ENCODE measurements at regions not wholly inside any gene's neighbourhood (a gene's known extent, or its start where the extent isn't known, plus 50 kb on each side); places are given as distances from the start of the nearest gene placed in this dataset.

DNA sequence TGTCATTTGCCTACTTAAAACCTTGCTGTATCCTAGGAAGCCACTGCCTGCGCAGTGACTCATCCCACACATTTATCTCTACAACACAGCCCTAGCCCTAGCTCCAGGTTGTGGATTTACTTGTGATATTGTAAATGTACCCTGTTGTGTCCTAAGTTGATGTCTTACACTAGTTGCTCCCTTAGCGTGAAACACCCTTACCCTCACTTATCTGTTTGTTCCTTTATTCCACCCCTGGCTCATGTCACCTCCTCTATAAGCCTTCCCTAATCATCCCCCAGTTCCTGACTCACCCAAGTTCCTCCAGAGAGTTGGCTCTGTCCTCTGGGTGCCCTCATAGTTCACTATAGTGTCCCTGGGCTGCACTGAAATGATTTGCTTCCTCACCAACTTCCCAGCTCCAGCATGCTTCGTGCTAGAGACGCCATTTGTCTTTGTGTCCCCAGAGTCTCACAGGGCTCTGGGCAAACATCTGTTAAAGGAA lies 431.8 kb upstream of the FAT3 start:
- TF ChIP-seq EP300 (IDR thresholded peaks at IDR 0.05) (no peak), POLR2A (IDR thresholded peaks at IDR 0.05) (no peak)
- Histone ChIP-seq H3K4me3 (no peak overlapping the region), H3K27ac (no peak overlapping the region), H3K4me1 (no peaks in the 10 kb centered on the region), H3K9me3 (no peaks in the 10 kb centered on the region), H3K36me3 (no peaks in the 10 kb centered on the region), H3K27me3 (no peaks in the 10 kb centered on the region)
- no peak for ATAC-seq
- WGBS, 2 donors (ENCODE audit: low coverage in 1 of 2) = 79 to 100% methylated on average over 2 to 4 of the region's 4 CpGs

DNA sequence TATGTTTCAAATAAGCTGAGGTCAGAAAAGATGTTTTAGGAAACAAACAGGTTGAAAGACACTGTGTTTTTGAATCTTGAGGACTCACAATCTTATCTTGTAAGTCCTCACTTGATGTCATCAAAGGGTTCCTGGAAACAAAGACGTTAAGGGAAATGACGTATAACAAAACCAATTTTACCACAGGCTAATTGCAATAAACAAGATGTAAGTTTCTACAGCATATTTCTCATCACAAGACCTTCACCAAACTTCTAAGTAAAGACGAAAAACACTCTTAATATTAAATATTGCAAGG lies 433.5 kb upstream of the FAT3 start:
- no peak overlapping the region for H3K4me3 ChIP-seq
- H3K27me3 ChIP-seq = no peaks in the 10 kb centered on the region
- TF ChIP-seq POLR2AphosphoS5 (IDR thresholded peaks at IDR 0.05) (no peak), EP300 (IDR thresholded peaks at IDR 0.05) (no peak), POLR2A (IDR thresholded peaks at IDR 0.05) (no peak)
- TF ChIP-seq, protein P1, sequence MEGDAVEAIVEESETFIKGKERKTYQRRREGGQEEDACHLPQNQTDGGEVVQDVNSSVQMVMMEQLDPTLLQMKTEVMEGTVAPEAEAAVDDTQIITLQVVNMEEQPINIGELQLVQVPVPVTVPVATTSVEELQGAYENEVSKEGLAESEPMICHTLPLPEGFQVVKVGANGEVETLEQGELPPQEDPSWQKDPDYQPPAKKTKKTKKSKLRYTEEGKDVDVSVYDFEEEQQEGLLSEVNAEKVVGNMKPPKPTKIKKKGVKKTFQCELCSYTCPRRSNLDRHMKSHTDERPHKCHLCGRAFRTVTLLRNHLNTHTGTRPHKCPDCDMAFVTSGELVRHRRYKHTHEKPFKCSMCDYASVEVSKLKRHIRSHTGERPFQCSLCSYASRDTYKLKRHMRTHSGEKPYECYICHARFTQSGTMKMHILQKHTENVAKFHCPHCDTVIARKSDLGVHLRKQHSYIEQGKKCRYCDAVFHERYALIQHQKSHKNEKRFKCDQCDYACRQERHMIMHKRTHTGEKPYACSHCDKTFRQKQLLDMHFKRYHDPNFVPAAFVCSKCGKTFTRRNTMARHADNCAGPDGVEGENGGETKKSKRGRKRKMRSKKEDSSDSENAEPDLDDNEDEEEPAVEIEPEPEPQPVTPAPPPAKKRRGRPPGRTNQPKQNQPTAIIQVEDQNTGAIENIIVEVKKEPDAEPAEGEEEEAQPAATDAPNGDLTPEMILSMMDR (IDR thresholded peaks at IDR 0.05) = no peak
- H3K9me3 ChIP-seq = no peaks in the 10 kb centered on the region
- no peaks in the 10 kb centered on the region for H3K36me3 ChIP-seq
- H3K4me1 ChIP-seq = no peaks in the 10 kb centered on the region
- ATAC-seq = no peak
- WGBS, 2 donors (ENCODE audit: low coverage in 1 of 2) = 66 to 83% methylated on average over 2 to 3 of the region's 3 CpGs
- H3K27ac ChIP-seq = no peak overlapping the region

DNA sequence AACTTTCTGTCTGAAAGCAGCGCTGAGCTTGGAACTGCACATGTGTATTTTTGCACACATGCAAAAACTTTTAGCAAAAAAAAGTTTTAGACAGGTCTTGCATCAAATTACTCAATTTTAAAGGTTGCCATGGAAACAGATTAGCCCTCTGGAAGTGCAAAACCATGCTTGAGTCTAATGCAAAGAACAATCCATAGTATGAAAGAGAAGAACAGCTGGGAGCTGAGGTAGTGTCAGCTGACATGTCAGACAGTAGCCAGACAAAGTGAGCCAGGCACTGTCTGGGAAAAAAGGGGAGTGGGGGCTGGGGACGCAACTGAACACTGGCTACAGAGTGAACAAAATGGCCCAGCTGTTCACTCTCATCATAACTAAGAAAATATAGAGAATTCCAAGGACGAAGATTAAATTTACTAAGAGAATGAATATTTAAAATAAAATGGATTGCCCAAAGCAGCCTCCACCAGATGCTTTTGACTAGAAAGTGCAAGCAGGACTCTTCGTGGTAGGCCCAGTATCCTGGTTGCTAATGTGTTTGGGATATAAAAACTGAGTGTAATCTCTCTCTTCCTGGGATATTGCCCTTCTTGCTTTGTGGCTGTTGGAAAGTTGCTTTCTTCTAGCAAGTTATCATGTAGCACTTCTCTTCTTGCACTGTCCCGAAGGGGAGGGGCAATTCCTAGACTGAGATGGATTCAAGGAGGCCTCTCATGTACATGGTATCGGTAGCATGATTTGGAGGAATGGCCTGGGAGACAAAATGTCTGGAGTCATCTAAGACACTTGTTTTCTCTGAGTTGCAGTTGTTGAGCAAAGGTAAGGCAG lies 434.1 kb upstream of the FAT3 start:
- Histone ChIP-seq H3K4me3 (no peak overlapping the region), H3K27ac (no peak overlapping the region), H3K9me3 (no peaks in the 10 kb centered on the region), H3K36me3 (no peaks in the 10 kb centered on the region), H3K27me3 (no peaks in the 10 kb centered on the region), H3K4me1 (no peaks in the 10 kb centered on the region)
- ATAC-seq = no peak
- WGBS, 2 donors (ENCODE audit: low coverage in 1 of 2) = 67 to 73% methylated on average over 5 to 6 of the region's 6 CpGs
- TF ChIP-seq EP300 (IDR thresholded peaks at IDR 0.05) (no peak), POLR2A (IDR thresholded peaks at IDR 0.05) (no peak), POLR2AphosphoS5 (IDR thresholded peaks at IDR 0.05) (no peak)
- TF ChIP-seq, protein P1 (IDR thresholded peaks at IDR 0.05) = no peak

- 78 to 95% methylated on average over 1 of the region's 1 CpG for WGBS, 2 donors (ENCODE audit: low coverage in 1 of 2)
- Histone ChIP-seq H3K9me3 (no peaks in the 10 kb centered on the region), H3K27ac (no peak overlapping the region), H3K4me3 (no peak overlapping the region), H3K4me1 (no peaks in the 10 kb centered on the region), H3K36me3 (no peaks in the 10 kb centered on the region), H3K27me3 (no peaks in the 10 kb centered on the region)
- ATAC-seq = no peak
- TF ChIP-seq POLR2AphosphoS5 (IDR thresholded peaks at IDR 0.05) (no peak), EP300 (IDR thresholded peaks at IDR 0.05) (no peak), POLR2A (IDR thresholded peaks at IDR 0.05) (no peak)
- TF ChIP-seq, protein P1 (IDR thresholded peaks at IDR 0.05) = no peak
Measured at GRCh38 chr11:91788764-91789163, 435.9 kb upstream of the FAT3 start.

GRCh38 chr11:91786097-91786496 lies 438.5 kb upstream of the FAT3 start:
- no peak for TF ChIP-seq POLR2AphosphoS5 (IDR thresholded peaks at IDR 0.05)
- TF ChIP-seq, protein P1 (IDR thresholded peaks at IDR 0.05) = no peak
- TF ChIP-seq EP300 (IDR thresholded peaks at IDR 0.05) = no peak
- TF ChIP-seq POLR2A (IDR thresholded peaks at IDR 0.05) = no peak
- no peak for ATAC-seq
- WGBS, 2 donors (ENCODE audit: low coverage in 1 of 2) = 68 to 70% methylated on average over 4 of the region's 4 CpGs

More at GRCh38 chr11:91786097-91786496, 438.5 kb upstream of the FAT3 start:
- no peak overlapping the region for H3K27ac ChIP-seq
- H3K9me3 ChIP-seq = peaks cover 0 to 7% (median 0%) of the 10 kb centered on the region in 3 donors
- no peak overlapping the region for H3K4me3 ChIP-seq
- no peaks in the 10 kb centered on the region for H3K36me3 ChIP-seq
- no peaks in the 10 kb centered on the region for H3K4me1 ChIP-seq
- no peaks in the 10 kb centered on the region for H3K27me3 ChIP-seq
